ENCODE measurements at regions not wholly inside any gene's neighbourhood (a gene's known extent, or its start where the extent isn't known, plus 50 kb on each side); places are given as distances from the start of the nearest gene placed in this dataset.

- H3K27ac ChIP-seq (replicated peaks) = no peak overlapping the region
- H3K36me3 ChIP-seq = no peaks in the 10 kb centered on the region
- no peaks in the 10 kb centered on the region for H3K27me3 ChIP-seq (ENCODE audit: low read depth)
- intact Hi-C loops (cut with micrococcal nuclease) = no loop called here
- no peaks in the 10 kb centered on the region for H3K9me3 ChIP-seq (replicated peaks)
- DNase-seq = no peak
- TF ChIP-seq CTCF (IDR thresholded peaks at IDR 0.05; ENCODE audit: borderline replicate concordance) = no peak
- peaks cover 7% of the 10 kb centered on the region for H3K4me1 ChIP-seq
- no peak overlapping the region for H3K4me3 ChIP-seq
Measured at GRCh38 chr6:14934844-14935243, 311.0 kb upstream of the JARID2 start.

DNA sequence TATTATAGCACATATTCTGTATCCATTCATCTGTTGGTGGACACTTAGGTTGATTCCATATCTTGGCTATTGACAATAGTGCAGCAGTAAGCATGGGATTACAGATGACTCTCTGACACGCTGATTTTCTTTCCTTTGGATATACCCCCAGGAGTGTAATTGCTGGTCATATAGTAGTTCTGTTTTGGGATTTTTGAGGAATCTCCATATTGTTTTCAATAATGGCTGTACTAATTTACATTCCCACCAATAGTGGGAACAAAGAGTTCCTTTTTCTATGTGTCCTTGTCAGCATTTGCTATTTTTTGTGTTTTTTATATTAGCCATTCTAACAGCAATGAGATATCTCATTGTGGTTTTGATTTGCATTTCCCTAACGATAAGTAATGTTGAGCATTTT, 309.0 kb upstream of the JARID2 start:
- DNase-seq = no peak
- Histone ChIP-seq H3K27ac (replicated peaks) (no peak overlapping the region), H3K9me3 (replicated peaks) (no peaks in the 10 kb centered on the region), H3K4me1 (peaks cover 7% of the 10 kb centered on the region), H3K4me3 (no peak overlapping the region), H3K36me3 (no peaks in the 10 kb centered on the region), H3K27me3 (ENCODE audit: low read depth) (no peaks in the 10 kb centered on the region)
- TF ChIP-seq CTCF (IDR thresholded peaks at IDR 0.05; ENCODE audit: borderline replicate concordance) = no peak
- intact Hi-C loops (cut with micrococcal nuclease) = no loop called here

- no peak for TF ChIP-seq CTCF (IDR thresholded peaks at IDR 0.05; ENCODE audit: borderline replicate concordance)
Measured at GRCh38 chr6:14943116-14943515, 302.8 kb upstream of the JARID2 start.

GRCh38 chr6:14944593-14944992, 301.3 kb upstream of the JARID2 start:
- H3K4me1 ChIP-seq = no peaks in the 10 kb centered on the region
- intact Hi-C loops (cut with micrococcal nuclease) = no loop called here
- no peak overlapping the region for H3K4me3 ChIP-seq
- H3K27ac ChIP-seq (replicated peaks) = no peak overlapping the region
- no peak for TF ChIP-seq CTCF (IDR thresholded peaks at IDR 0.05; ENCODE audit: borderline replicate concordance)
- no peaks in the 10 kb centered on the region for H3K9me3 ChIP-seq (replicated peaks)
- no peaks in the 10 kb centered on the region for H3K36me3 ChIP-seq
- no peaks in the 10 kb centered on the region for H3K27me3 ChIP-seq (ENCODE audit: low read depth)
- DNase-seq = no peak

More at GRCh38 chr6:14943116-14943515, 302.8 kb upstream of the JARID2 start:
- Histone ChIP-seq H3K4me3 (no peak overlapping the region), H3K4me1 (no peaks in the 10 kb centered on the region), H3K27me3 (ENCODE audit: low read depth) (no peaks in the 10 kb centered on the region), H3K27ac (replicated peaks) (no peak overlapping the region), H3K9me3 (replicated peaks) (no peaks in the 10 kb centered on the region), H3K36me3 (no peaks in the 10 kb centered on the region)
- intact Hi-C loops (cut with micrococcal nuclease) = no loop called here
- no peak for DNase-seq

DNA sequence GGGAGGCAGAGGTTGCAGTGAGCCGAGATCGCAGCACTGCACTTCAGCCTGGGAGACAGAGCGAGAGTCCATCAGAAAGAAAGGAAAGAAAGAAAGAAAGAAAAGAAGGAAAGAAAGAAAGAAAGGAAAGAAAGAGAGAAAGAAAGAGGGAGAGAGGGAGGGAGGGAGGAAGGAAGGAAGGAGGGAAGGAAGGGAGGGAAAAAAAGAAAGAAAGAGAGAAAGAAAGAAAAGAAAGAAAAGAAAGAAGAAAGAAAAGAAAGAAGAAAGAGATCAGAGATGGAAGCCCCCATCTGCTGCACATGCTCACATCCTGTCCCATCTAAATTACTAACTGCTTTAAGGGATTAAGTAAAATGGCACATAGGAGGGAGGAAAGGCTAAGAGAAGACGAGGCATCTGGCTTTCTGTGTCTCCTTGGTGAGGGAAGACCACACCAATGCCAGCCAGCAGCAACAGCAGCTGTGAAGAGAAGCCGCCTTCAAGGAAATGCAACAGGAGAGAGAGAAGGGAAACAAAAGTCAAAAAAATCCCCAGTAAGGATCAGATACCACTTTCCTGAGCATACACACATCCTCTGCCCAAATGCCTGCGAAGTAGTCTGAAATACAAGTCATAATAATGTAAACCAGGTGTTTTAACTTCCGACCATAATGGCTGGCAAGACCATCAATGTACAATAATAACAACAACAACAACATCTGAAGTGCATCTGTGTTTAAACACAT, 300.2 kb upstream of the JARID2 start:
- no peak for DNase-seq
- TF ChIP-seq CTCF (IDR thresholded peaks at IDR 0.05; ENCODE audit: borderline replicate concordance) = no peak
- no peaks in the 10 kb centered on the region for H3K36me3 ChIP-seq
- H3K27ac ChIP-seq (replicated peaks) = no peak overlapping the region
- intact Hi-C loops (cut with micrococcal nuclease) = no loop called here
- H3K4me1 ChIP-seq = no peaks in the 10 kb centered on the region
- H3K27me3 ChIP-seq (ENCODE audit: low read depth) = no peaks in the 10 kb centered on the region
- H3K9me3 ChIP-seq (replicated peaks) = no peaks in the 10 kb centered on the region
- H3K4me3 ChIP-seq = no peak overlapping the region
